GM18508 (cell line): ENCODE measurements at regions not wholly inside any gene's neighbourhood (a gene's known extent, or its start where the extent isn't known, plus 50 kb on each side); places are given as distances from the start of the nearest gene placed in this dataset.
"Not testable (repeated sequence)": the region's sequence is repeated elsewhere in the genome, so short reads cannot be mapped to it uniquely, and the experiment has no call there.

Source experiments
- ATAC-seq: cut with Tn5 transposase; IDR thresholded peaks from one replicate; pipeline ENCODE4 v1.9.1; 2021; ENCODE audit warnings: moderate number of reproducible peaks; ENCODE audit not compliant: insufficient read depth, unreplicated experiment

GRCh38 chr12:58009405-58010195, 68.2 kb downstream of the ATP23 start:
- ATAC-seq = no peak

GRCh38 chr12:58011676-58012075, 70.3 kb downstream of the ATP23 start:
- no peak for ATAC-seq

GRCh38 chr12:58022379-58023020, 81.1 kb downstream of the ATP23 start:
- ATAC-seq = not testable (repeated sequence)

GRCh38 chr12:58025431-58025830, 84.1 kb downstream of the ATP23 start:
- ATAC-seq = no peak

- no peak for ATAC-seq
Measured at GRCh38 chr12:58026426-58026825, 85.1 kb downstream of the ATP23 start.

GRCh38 chr12:58026897-58027891, 85.8 kb downstream of the ATP23 start:
- no peak for ATAC-seq

- ATAC-seq = no peak
Measured at GRCh38 chr12:58028294-58028693, 86.9 kb downstream of the ATP23 start.

GRCh38 chr12:58029260-58029659, 87.9 kb downstream of the ATP23 start:
- ATAC-seq = no peak

GRCh38 chr12:58030566-58031279, 89.4 kb downstream of the ATP23 start:
- ATAC-seq = no peak

GRCh38 chr12:58032156-58032555, 90.8 kb downstream of the ATP23 start:
- ATAC-seq = no peak

GRCh38 chr12:58033831-58034230, 92.5 kb downstream of the ATP23 start:
- no peak for ATAC-seq

- no peak for ATAC-seq
Measured at GRCh38 chr12:58034311-58034710, 92.9 kb downstream of the ATP23 start.

- ATAC-seq = no peak
Measured at GRCh38 chr12:58034712-58035111, 93.3 kb downstream of the ATP23 start.

- ATAC-seq = no peak
Measured at GRCh38 chr12:58041441-58041840, 100.1 kb downstream of the ATP23 start.

GRCh38 chr12:58044966-58045365, 103.6 kb downstream of the ATP23 start:
- no peak for ATAC-seq

GRCh38 chr12:58046271-58046670, 104.9 kb downstream of the ATP23 start:
- ATAC-seq = no peak

- ATAC-seq = no peak
Measured at GRCh38 chr12:58051378-58051777, 110.0 kb downstream of the ATP23 start.

GRCh38 chr12:58064666-58065065, 123.3 kb downstream of the ATP23 start:
- ATAC-seq = no peak

GRCh38 chr12:58066296-58066695, 124.9 kb downstream of the ATP23 start:
- no peak for ATAC-seq
